PC-3 (cell line): ENCODE measurements at regions not wholly inside any gene's neighbourhood (a gene's known extent, or its start where the extent isn't known, plus 50 kb on each side); places are given as distances from the start of the nearest gene placed in this dataset.

Experiments used
- ATAC-seq: fragments of 200-7000 bp; cut with Tn5 transposase; 2 replicates; pipeline ENCODE4 v1.9.1; 2020; ENCODE audit warnings: mild to moderate bottlenecking, moderate library complexity
- BruUV-seq: library from RNA; stranded (reverse); fragments of 400-500 nt; replicated peaks from 2 replicates; lab custom pipeline; 2021; lab: Mats Ljungman, UMichigan
- CTCF ChIA-PET: fragments of 300-600 bp; sonication (Branson Sonifier 250); formaldehyde crosslinking; loops from one replicate; lab custom pipeline; 2022; ENCODE audit warnings: antibody characterized with exemption; lab: Charles Lee
- POLR2A ChIA-PET: fragments of 300-600 bp; sonication (Branson Sonifier 250); formaldehyde crosslinking; loops from one replicate; lab custom pipeline; 2022; ENCODE audit warnings: antibody characterized with exemption; ENCODE audit not compliant: unreplicated experiment; lab: Charles Lee
- DNase-seq: peaks from one replicate; pipeline ENCODE4 v3.0.0-alpha.2; 2015
- H2AFZ ChIP-seq: fragments of 300-600 bp; sonication (generic); 2 replicates; pipeline ENCODE4 v1.6.0; 2016; ENCODE audit warnings: antibody characterized with exemption, low read length
- H3F3A ChIP-seq: fragments of 300-600 bp; sonication (generic); one replicate; pipeline ENCODE4 v1.6.0; 2017; ENCODE audit warnings: antibody characterized with exemption, low read length, control low read depth, mild to moderate bottlenecking; ENCODE audit not compliant: unreplicated experiment
- H3K27ac ChIP-seq: fragments of 300-600 bp; sonication (generic); 2 replicates; pipeline ENCODE4 v1.5.1; 2016; ENCODE audit warnings: mild to moderate bottlenecking, low read length
- H3K27me3 ChIP-seq: fragments of 300-600 bp; sonication (generic); 2 replicates; pipeline ENCODE4 v1.6.1; 2016; ENCODE audit warnings: low read length, mixed read lengths
- H3K36me3 ChIP-seq: fragments of 300-600 bp; sonication (generic); 2 replicates; pipeline ENCODE4 v1.6.1; 2016; ENCODE audit warnings: low read depth, mixed run types, low read length, mixed read lengths
- H3K4me1 ChIP-seq: fragments of 300-600 bp; sonication (generic); 2 replicates; pipeline ENCODE4 v1.5.1; 2016; ENCODE audit warnings: low read length; ENCODE audit not compliant: insufficient read depth
- H3K4me2 ChIP-seq: fragments of 300-600 bp; sonication (generic); 2 replicates; pipeline ENCODE4 v1.6.0; 2016; ENCODE audit warnings: low read length
- H3K4me3 ChIP-seq: fragments of 300-600 bp; sonication (generic); 2 replicates; pipeline ENCODE4 v1.5.1; 2016; ENCODE audit warnings: mild to moderate bottlenecking, low read length, mixed read lengths
- H3K79me2 ChIP-seq: fragments of 300-600 bp; sonication (generic); 2 replicates; pipeline ENCODE4 v1.6.1; 2017; ENCODE audit warnings: low read length, mixed read lengths
- H3K9ac ChIP-seq: fragments of 300-600 bp; sonication (generic); 2 replicates; pipeline ENCODE4 v1.6.0; 2016; ENCODE audit warnings: mild to moderate bottlenecking, low read length
- H3K9me2 ChIP-seq: fragments of 300-600 bp; sonication (generic); replicated peaks from 2 replicates; pipeline ENCODE4 v1.6.1; 2016; ENCODE audit warnings: mixed run types, low read length, mixed read lengths
- H3K9me3 ChIP-seq: fragments of 300-600 bp; sonication (generic); 2 replicates; pipeline ENCODE4 v1.6.1; 2016; ENCODE audit warnings: low read length, mixed read lengths
- H4K20me1 ChIP-seq: fragments of 300-600 bp; sonication (generic); 2 replicates; pipeline ENCODE4 v1.6.1; 2016; ENCODE audit warnings: low read length, mixed read lengths
- CTCF ChIP-seq: fragments of 300-600 bp; sonication (generic); conservative IDR thresholded peaks from 2 replicates; pipeline ENCODE4 v1.5.1; 2017; ENCODE audit warnings: antibody characterized with exemption, low read depth, mild to moderate bottlenecking, low read length
- EZH2 ChIP-seq: fragments of 300-600 bp; sonication (generic); IDR thresholded peaks from one replicate; pipeline ENCODE4 v1.6.1; 2017; ENCODE audit warnings: antibody characterized with exemption, mild to moderate bottlenecking, low read length; ENCODE audit not compliant: unreplicated experiment
- EZH2phosphoT487 ChIP-seq: fragments of 300-600 bp; sonication (generic); IDR thresholded peaks from 2 replicates; pipeline ENCODE4 v1.6.1; 2018; ENCODE audit warnings: mild to moderate bottlenecking, antibody characterized with exemption, low read length, borderline replicate concordance
- intact Hi-C: fragments of 100-400 bp; cut with micrococcal nuclease; formaldehyde crosslinking; loops from 2 replicates; pipeline ENCODE4 v1.9.0; 2023

GRCh38 chr5:114207615-114208014 lies 154.3 kb upstream of the KCNN2 start:
- ChIA-PET CTCF (no interaction called here), POLR2A (no interaction called here)
- Histone ChIP-seq H3K27me3 (peaks cover 39% of the 10 kb centered on the region), H3K4me1 (no peaks in the 10 kb centered on the region), H3K9me3 (0 out of 2 replicates have a peak, but pooled peaks cover 7% of the 10 kb centered on the region), H4K20me1 (no peaks in the 10 kb centered on the region), H3F3A (no peaks in the 10 kb centered on the region), H3K9me2 (no peaks in the 10 kb centered on the region), H3K4me3 (no peak overlapping the region), H3K9ac (no peak overlapping the region), H3K79me2 (no peaks in the 10 kb centered on the region), H3K27ac (no peak overlapping the region), H2AFZ (no peak overlapping the region), H3K4me2 (no peak overlapping the region), H3K36me3 (no peaks in the 10 kb centered on the region)
- ATAC-seq = no peak
- intact Hi-C loops = no loop called here
- no TSS peak for BruUV-seq
- no peak for TF ChIP-seq EZH2
- TF ChIP-seq CTCF = no peak
- no peak for TF ChIP-seq EZH2phosphoT487
- DNase-seq = no peak

- Histone ChIP-seq H3K4me1 (no peaks in the 10 kb centered on the region), H3K9me3 (0 out of 2 replicates have a peak, but pooled peaks cover 7% of the 10 kb centered on the region), H3K4me2 (no peak overlapping the region), H4K20me1 (no peaks in the 10 kb centered on the region), H3K36me3 (no peaks in the 10 kb centered on the region), H3K9ac (no peak overlapping the region), H3K27ac (no peak overlapping the region), H3F3A (no peaks in the 10 kb centered on the region), H3K79me2 (no peaks in the 10 kb centered on the region), H3K9me2 (no peaks in the 10 kb centered on the region), H2AFZ (no peak overlapping the region), H3K4me3 (no peak overlapping the region), H3K27me3 (peaks cover 39% of the 10 kb centered on the region)
- no peak for TF ChIP-seq EZH2
- TF ChIP-seq EZH2phosphoT487 = no peak
- TF ChIP-seq CTCF = no peak
- CTCF ChIA-PET = no interaction called here
- DNase-seq = no peak
- no peak for ATAC-seq
- BruUV-seq = no TSS peak
- POLR2A ChIA-PET = no interaction called here
- intact Hi-C loops = no loop called here
Measured at GRCh38 chr5:114208120-114208519, 153.8 kb upstream of the KCNN2 start.

- no peaks in the 10 kb centered on the region for H3K9me2 ChIP-seq
- POLR2A ChIA-PET = no interaction called here
- no peaks in the 10 kb centered on the region for H3K36me3 ChIP-seq
- no TSS peak for BruUV-seq
- H3K4me1 ChIP-seq = no peaks in the 10 kb centered on the region
- H2AFZ ChIP-seq = no peak overlapping the region
- 0 out of 2 replicates have a peak, but pooled peaks cover 3% of the 10 kb centered on the region for H3K9me3 ChIP-seq
- intact Hi-C loops = no loop called here
- no peaks in the 10 kb centered on the region for H4K20me1 ChIP-seq
- CTCF ChIA-PET = no interaction called here
- no peaks in the 10 kb centered on the region for H3F3A ChIP-seq
- no peak overlapping the region for H3K4me3 ChIP-seq
- no peak overlapping the region for H3K27ac ChIP-seq
- no peak overlapping the region for H3K9ac ChIP-seq
- no peak overlapping the region for H3K4me2 ChIP-seq
- DNase-seq = no peak
- peaks cover 39% of the 10 kb centered on the region for H3K27me3 ChIP-seq
- H3K79me2 ChIP-seq = no peaks in the 10 kb centered on the region
- no peak for TF ChIP-seq EZH2
- no peak for TF ChIP-seq CTCF
- no peak for TF ChIP-seq EZH2phosphoT487
- no peak for ATAC-seq
Measured at GRCh38 chr5:114208588-114208987, 153.3 kb upstream of the KCNN2 start.
